MM.1S (cell line): ENCODE measurements at regions not wholly inside any gene's neighbourhood (a gene's known extent, or its start where the extent isn't known, plus 50 kb on each side); places are given as distances from the start of the nearest gene placed in this dataset.

Experiments used
- DNase-seq: peaks from one replicate; pipeline ENCODE4 v3.0.0-alpha.2; 2015
- H2AFZ ChIP-seq: fragments of 300-600 bp; sonication (generic); 2 replicates; pipeline ENCODE4 v1.6.0; 2016; ENCODE audit warnings: antibody characterized with exemption, low read length
- H3F3A ChIP-seq: fragments of 300-600 bp; sonication (generic); 2 replicates; pipeline ENCODE4 v1.6.1; 2016; ENCODE audit warnings: mild to moderate bottlenecking, antibody characterized with exemption, low read length, moderate library complexity, mixed read lengths; ENCODE audit not compliant: insufficient read depth
- H3K27ac ChIP-seq: fragments of 300-600 bp; sonication (generic); 2 replicates; pipeline ENCODE4 v1.5.1; 2016; ENCODE audit warnings: mild to moderate bottlenecking, low read length
- H3K27me3 ChIP-seq: fragments of 300-600 bp; sonication (generic); replicated peaks from 2 replicates; pipeline ENCODE4 v1.6.0; 2016; ENCODE audit warnings: low read length; ENCODE audit not compliant: insufficient read depth
- H3K36me3 ChIP-seq: fragments of 300-600 bp; sonication (generic); replicated peaks from 2 replicates; pipeline ENCODE4 v1.6.1; 2016; ENCODE audit warnings: mild to moderate bottlenecking, low read length, mixed read lengths; ENCODE audit not compliant: insufficient read depth
- H3K4me1 ChIP-seq: fragments of 300-600 bp; sonication (generic); 2 replicates; pipeline ENCODE4 v1.6.1; 2016; ENCODE audit warnings: low read length, mixed read lengths
- H3K4me2 ChIP-seq: fragments of 300-600 bp; sonication (generic); 2 replicates; pipeline ENCODE4 v1.6.0; 2016; ENCODE audit warnings: low read depth, low read length
- H3K4me3 ChIP-seq: fragments of 300-600 bp; sonication (generic); 2 replicates; pipeline ENCODE4 v1.5.1; 2016; ENCODE audit warnings: low read length, mixed read lengths
- H3K79me2 ChIP-seq: fragments of 300-600 bp; sonication (generic); 2 replicates; pipeline ENCODE4 v1.6.1; 2016; ENCODE audit warnings: mixed run types, low read length, mixed read lengths
- H3K9ac ChIP-seq: fragments of 300-600 bp; sonication (generic); 2 replicates; pipeline ENCODE4 v1.6.1; 2016; ENCODE audit warnings: low read length, mixed read lengths
- H3K9me2 ChIP-seq: fragments of 300-600 bp; sonication (generic); replicated peaks from 2 replicates; pipeline ENCODE4 v1.6.1; 2016; ENCODE audit warnings: mild to moderate bottlenecking, low read length, mixed read lengths; ENCODE audit not compliant: insufficient read depth
- H3K9me3 ChIP-seq: fragments of 300-600 bp; sonication (generic); replicated peaks from 2 replicates; pipeline ENCODE4 v1.6.1; 2016; ENCODE audit warnings: mild to moderate bottlenecking, low read length, mixed read lengths; ENCODE audit not compliant: insufficient read depth
- H4K20me1 ChIP-seq: fragments of 300-600 bp; sonication (generic); 2 replicates; pipeline ENCODE4 v1.6.1; 2016; ENCODE audit warnings: mild to moderate bottlenecking, low read length, moderate library complexity, mixed read lengths; ENCODE audit not compliant: insufficient read depth
- CTCF ChIP-seq: fragments of 300-600 bp; sonication (generic); IDR thresholded peaks from 2 replicates; pipeline ENCODE4 v1.5.1; 2016; ENCODE audit warnings: antibody characterized with exemption, low read length, mixed read lengths
- EZH2 ChIP-seq: fragments of 300-600 bp; sonication (generic); optimal IDR thresholded peaks from 2 replicates; pipeline ENCODE3; 2017; ENCODE audit warnings: low read depth, mild to moderate bottlenecking, antibody characterized with exemption, low read length, mixed read lengths
- EZH2phosphoT487 ChIP-seq: fragments of 300-600 bp; sonication (generic); IDR thresholded peaks from 2 replicates; pipeline ENCODE4 v1.6.1; 2018; ENCODE audit warnings: antibody characterized with exemption, low read length

- TF ChIP-seq CTCF: no peak
- TF ChIP-seq EZH2phosphoT487: no peak
- TF ChIP-seq EZH2: no peak
- DNase-seq: no peak
- Histone ChIP-seq H3K9ac (no peak overlapping the region), H3K36me3 (no peaks in the 10 kb centered on the region), H3K9me2 (no peaks in the 10 kb centered on the region), H3F3A (no peaks in the 10 kb centered on the region), H3K27ac (no peak overlapping the region), H3K79me2 (no peaks in the 10 kb centered on the region), H3K9me3 (no peaks in the 10 kb centered on the region), H3K4me3 (no peak overlapping the region), H3K4me1 (no peaks in the 10 kb centered on the region), H3K4me2 (no peak overlapping the region), H2AFZ (no peak overlapping the region), H3K27me3 (no peaks in the 10 kb centered on the region), H4K20me1 (no peaks in the 10 kb centered on the region; the same call in 1 of the 2 replicates)
These were observed 489.8 kb downstream of the PABPC4L start for GRCh38 chr4:133711817-133712216.

GRCh38 chr4:133694416-133694815 lies 507.2 kb downstream of the PABPC4L start:
- H3K36me3 ChIP-seq: no peaks in the 10 kb centered on the region
- no peak overlapping the region for H3K9ac ChIP-seq
- H3K27ac ChIP-seq: no peak overlapping the region
- H4K20me1 ChIP-seq: no peaks in the 10 kb centered on the region
- no peak overlapping the region for H3K4me3 ChIP-seq
- no peaks in the 10 kb centered on the region for H3K4me1 ChIP-seq
- H3K4me2 ChIP-seq: no peak overlapping the region
- H3K27me3 ChIP-seq: no peaks in the 10 kb centered on the region
- H3F3A ChIP-seq: no peaks in the 10 kb centered on the region
- no peaks in the 10 kb centered on the region for H3K9me3 ChIP-seq
- H2AFZ ChIP-seq: no peak overlapping the region
- DNase-seq: no peak
- H3K9me2 ChIP-seq: no peaks in the 10 kb centered on the region
- TF ChIP-seq CTCF (no peak), EZH2phosphoT487 (no peak)
- no peaks in the 10 kb centered on the region for H3K79me2 ChIP-seq

GRCh38 chr4:133683967-133684366 lies 517.6 kb downstream of the PABPC4L start:
- H3K36me3 ChIP-seq: no peaks in the 10 kb centered on the region
- no peaks in the 10 kb centered on the region for H3K27me3 ChIP-seq
- no peak for DNase-seq
- no peak overlapping the region for H3K27ac ChIP-seq
- no peaks in the 10 kb centered on the region for H3F3A ChIP-seq
- TF ChIP-seq EZH2 (no peak), CTCF (no peak), EZH2phosphoT487 (no peak)
- H3K9me3 ChIP-seq: no peaks in the 10 kb centered on the region
- H3K79me2 ChIP-seq: no peaks in the 10 kb centered on the region
- H3K4me2 ChIP-seq: no peak overlapping the region
- no peak overlapping the region for H3K4me3 ChIP-seq
- H2AFZ ChIP-seq: no peak overlapping the region
- no peak overlapping the region for H3K9ac ChIP-seq
- H3K4me1 ChIP-seq: no peaks in the 10 kb centered on the region
- H3K9me2 ChIP-seq: no peaks in the 10 kb centered on the region
- H4K20me1 ChIP-seq: no peaks in the 10 kb centered on the region
